Activated CD8-positive, alpha-beta T cell treated with anti-CD3 and anti-CD28 coated beads for 36 hours (primary cell): ENCODE measurements at regions not wholly inside any gene's neighbourhood (a gene's known extent, or its start where the extent isn't known, plus 50 kb on each side); places are given as distances from the start of the nearest gene placed in this dataset.

Experiments used
- ATAC-seq: fragments of 200-7000 bp; cut with Tn5 transposase; one replicate; pipeline ENCODE4 v1.10.0; 2021; ENCODE audit warnings: mild to moderate bottlenecking, moderate library complexity
- CTCF ChIA-PET: fragments of 350-600 bp; sonication (Branson Sonifier 250); formaldehyde crosslinking; loops from one replicate; lab custom pipeline; 2021; ENCODE audit warnings: antibody characterized with exemption; lab: Charles Lee
- POLR2A ChIA-PET: fragments of 350-600 bp; sonication (Branson Sonifier 250); formaldehyde crosslinking; loops from one replicate; lab custom pipeline; 2021; ENCODE audit warnings: antibody characterized with exemption; lab: Charles Lee
- DNase-seq: peaks from one replicate; pipeline ENCODE4 v3.0.0-alpha.2; 2020
- H3K27ac Mint-ChIP-seq: one replicate; pipeline ENCODE4 v1.8.0; 2021; ENCODE audit warnings: mild to moderate bottlenecking, mixed read lengths
- H3K27me3 Mint-ChIP-seq: one replicate; pipeline ENCODE4 v1.8.0; 2021; ENCODE audit warnings: mixed read lengths
- H3K36me3 Mint-ChIP-seq: one replicate; pipeline ENCODE4 v1.8.0; 2021; ENCODE audit warnings: low read depth, mixed read lengths
- H3K4me1 Mint-ChIP-seq: one replicate; pipeline ENCODE4 v1.8.0; 2021; ENCODE audit warnings: low read depth, mixed read lengths
- H3K4me3 Mint-ChIP-seq: one replicate; pipeline ENCODE4 v1.8.0; 2021; ENCODE audit warnings: mild to moderate bottlenecking, moderate library complexity, mixed read lengths
- H3K9me3 Mint-ChIP-seq: one replicate; pipeline ENCODE4 v1.8.0; 2021; ENCODE audit warnings: mixed read lengths
- intact Hi-C: fragments of 100-400 bp; cut with micrococcal nuclease; formaldehyde crosslinking; loops from one replicate; pipeline ENCODE4 v1.10.0; 2022
- TF ChIP-seq, protein P1 (sequence below): fragments of 200-600 bp; IDR thresholded peaks from one replicate; pipeline ENCODE4 v1.8.0; 2022; ENCODE audit warnings: antibody characterized with exemption, mild to moderate bottlenecking

DNA sequence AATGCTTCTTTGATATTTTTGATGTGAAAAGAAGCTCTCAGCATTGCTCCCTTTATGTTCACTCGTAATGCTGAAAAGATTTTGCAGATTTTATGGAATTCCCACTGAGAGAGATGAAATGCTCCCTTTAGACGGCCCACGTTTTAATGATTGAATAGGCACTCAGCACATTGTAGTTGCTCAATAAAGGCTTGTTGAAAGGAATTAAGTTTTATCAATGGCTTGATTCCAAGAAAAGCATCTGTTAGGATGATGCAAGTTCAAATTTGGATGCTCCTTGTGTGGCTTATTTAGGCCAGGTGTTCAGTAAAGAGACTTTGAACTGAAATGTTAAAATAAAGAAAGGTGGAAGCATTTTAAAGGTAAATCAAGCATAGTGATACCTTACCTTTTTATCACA is 725.1 kb downstream of the EPHA4 start:
- no peak overlapping the region for H3K4me3 Mint-ChIP-seq
- POLR2A ChIA-PET = no interaction called here
- peaks cover 4% of the 10 kb centered on the region for H3K9me3 Mint-ChIP-seq

DNA sequence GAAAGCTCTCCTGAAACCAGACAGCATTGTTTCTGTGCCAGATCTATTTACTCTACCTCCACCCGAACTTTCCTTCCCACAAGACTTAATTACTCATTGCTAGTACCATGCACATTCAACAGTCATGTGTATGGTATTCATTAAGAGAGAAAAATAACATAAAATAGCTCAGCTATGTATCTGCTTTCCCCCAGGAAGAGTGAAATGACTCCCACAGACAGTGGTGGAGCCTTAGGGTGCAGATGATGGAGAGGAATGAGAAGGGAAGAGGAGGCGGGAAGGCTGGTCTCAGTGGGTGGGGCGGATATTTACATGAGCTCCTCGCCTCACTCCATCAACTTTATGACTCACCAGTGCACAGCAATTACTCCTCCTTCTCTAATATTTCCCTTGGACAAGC is 724.5 kb downstream of the EPHA4 start:
- TF ChIP-seq, protein P1, sequence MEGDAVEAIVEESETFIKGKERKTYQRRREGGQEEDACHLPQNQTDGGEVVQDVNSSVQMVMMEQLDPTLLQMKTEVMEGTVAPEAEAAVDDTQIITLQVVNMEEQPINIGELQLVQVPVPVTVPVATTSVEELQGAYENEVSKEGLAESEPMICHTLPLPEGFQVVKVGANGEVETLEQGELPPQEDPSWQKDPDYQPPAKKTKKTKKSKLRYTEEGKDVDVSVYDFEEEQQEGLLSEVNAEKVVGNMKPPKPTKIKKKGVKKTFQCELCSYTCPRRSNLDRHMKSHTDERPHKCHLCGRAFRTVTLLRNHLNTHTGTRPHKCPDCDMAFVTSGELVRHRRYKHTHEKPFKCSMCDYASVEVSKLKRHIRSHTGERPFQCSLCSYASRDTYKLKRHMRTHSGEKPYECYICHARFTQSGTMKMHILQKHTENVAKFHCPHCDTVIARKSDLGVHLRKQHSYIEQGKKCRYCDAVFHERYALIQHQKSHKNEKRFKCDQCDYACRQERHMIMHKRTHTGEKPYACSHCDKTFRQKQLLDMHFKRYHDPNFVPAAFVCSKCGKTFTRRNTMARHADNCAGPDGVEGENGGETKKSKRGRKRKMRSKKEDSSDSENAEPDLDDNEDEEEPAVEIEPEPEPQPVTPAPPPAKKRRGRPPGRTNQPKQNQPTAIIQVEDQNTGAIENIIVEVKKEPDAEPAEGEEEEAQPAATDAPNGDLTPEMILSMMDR = no peak
- H3K4me3 Mint-ChIP-seq = no peak overlapping the region
- CTCF ChIA-PET = no interaction called here
- H3K4me1 Mint-ChIP-seq = no peaks in the 10 kb centered on the region
- H3K9me3 Mint-ChIP-seq = peaks cover 4% of the 10 kb centered on the region
- H3K27me3 Mint-ChIP-seq = peaks cover 1% of the 10 kb centered on the region
- H3K27ac Mint-ChIP-seq = no peak overlapping the region
- POLR2A ChIA-PET = no interaction called here
- DNase-seq (no peak), ATAC-seq (no peak)
- intact Hi-C loops = no loop called here
- H3K36me3 Mint-ChIP-seq = no peaks in the 10 kb centered on the region

More for the DNA sequence above, 725.1 kb downstream of the EPHA4 start:
- TF ChIP-seq, protein P1 = no peak
- intact Hi-C loops = no loop called here
- H3K27ac Mint-ChIP-seq = no peak overlapping the region
- CTCF ChIA-PET = no interaction called here
- DNase-seq (no peak), ATAC-seq (no peak)
- H3K4me1 Mint-ChIP-seq = no peaks in the 10 kb centered on the region
- H3K36me3 Mint-ChIP-seq = no peaks in the 10 kb centered on the region
- peaks cover 1% of the 10 kb centered on the region for H3K27me3 Mint-ChIP-seq

DNA sequence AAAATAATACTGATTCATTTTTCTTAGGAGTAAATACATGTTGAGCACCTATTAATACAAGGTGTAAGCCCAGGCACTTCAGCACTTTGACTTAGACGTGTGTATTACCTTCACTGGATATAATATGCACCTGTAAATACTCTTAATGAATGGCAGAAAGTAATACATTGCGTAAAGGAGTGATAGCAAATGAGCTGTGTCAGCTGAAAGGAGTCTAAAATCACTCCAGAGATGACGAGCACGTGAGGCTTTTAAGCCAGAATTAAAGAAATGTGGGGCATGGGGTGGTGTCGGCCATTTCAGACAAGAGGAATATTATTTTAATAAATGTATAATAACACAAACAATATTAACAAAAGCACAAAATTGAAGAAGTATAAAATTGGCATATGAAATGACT is 722.7 kb downstream of the EPHA4 start:
- H3K4me1 Mint-ChIP-seq = no peaks in the 10 kb centered on the region
- intact Hi-C loops = no loop called here
- CTCF ChIA-PET = interaction anchor here (1.1 kb wide), 1 partner anchor 40 kb away, joined by 3 read pairs; no protein-coding TSS in a partner anchor

DNA sequence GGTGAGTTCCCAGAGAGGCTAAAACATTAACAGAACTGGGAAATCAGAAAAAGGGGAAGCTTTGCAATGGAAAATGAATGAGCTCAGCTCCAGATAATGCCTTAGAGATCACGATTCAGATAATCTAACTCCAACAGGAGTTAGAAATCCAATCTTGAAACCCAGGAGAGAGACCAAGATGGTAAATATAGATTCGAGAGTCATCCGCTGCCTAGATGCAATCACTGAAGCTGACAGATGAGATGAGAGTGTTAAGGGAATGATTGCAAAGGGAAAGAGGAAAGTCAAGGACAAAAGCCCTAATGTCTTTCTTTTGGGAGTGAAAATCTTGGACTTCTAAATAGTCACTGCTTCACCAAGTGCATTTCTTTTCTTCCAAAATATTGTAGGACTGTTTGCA is 722.0 kb downstream of the EPHA4 start:
- H3K27me3 Mint-ChIP-seq = peaks cover 1% of the 10 kb centered on the region
- H3K36me3 Mint-ChIP-seq = no peaks in the 10 kb centered on the region
- H3K9me3 Mint-ChIP-seq = peaks cover 4% of the 10 kb centered on the region
- no peak for ATAC-seq
- ChIA-PET POLR2A (no interaction called here), CTCF (no interaction called here)
- intact Hi-C loops = no loop called here
- no peak overlapping the region for H3K4me3 Mint-ChIP-seq
- no peak overlapping the region for H3K27ac Mint-ChIP-seq
- DNase-seq = no peak
- TF ChIP-seq, protein P1 = no peak
- H3K4me1 Mint-ChIP-seq = no peaks in the 10 kb centered on the region

More for the DNA sequence above, 722.7 kb downstream of the EPHA4 start:
- TF ChIP-seq, protein P1 = no peak
- Mint-ChIP-seq H3K9me3 (peaks cover 4% of the 10 kb centered on the region), H3K27me3 (peaks cover 1% of the 10 kb centered on the region), H3K27ac (no peak overlapping the region), H3K36me3 (no peaks in the 10 kb centered on the region), H3K4me3 (no peak overlapping the region)
- no peak for ATAC-seq
- POLR2A ChIA-PET = no interaction called here
- DNase-seq = no peak

DNA sequence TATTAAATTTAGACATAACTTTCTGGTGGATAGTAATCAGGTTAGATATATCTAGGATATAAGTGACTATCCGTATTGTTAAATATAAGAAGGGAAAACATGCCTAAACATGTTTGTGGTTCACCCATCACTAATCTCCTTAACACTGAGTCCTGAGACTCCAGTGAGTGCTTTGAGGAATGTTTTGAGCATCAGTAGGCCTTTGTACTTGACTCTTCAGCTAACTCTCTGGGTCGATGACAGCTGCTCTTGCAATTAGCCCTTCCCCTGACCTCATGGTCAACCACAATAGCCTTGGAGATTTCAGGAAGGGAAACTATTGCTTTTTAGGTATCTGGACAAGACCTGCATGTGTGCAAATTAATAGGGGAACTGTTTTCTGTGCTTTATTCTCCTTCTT is 716.8 kb downstream of the EPHA4 start:
- intact Hi-C loops = no loop called here
- ChIA-PET POLR2A (interaction anchor here (0.6 kb wide), 1 partner anchor 1963 kb away, joined by 3 read pairs; no protein-coding TSS in a partner anchor), CTCF (no interaction called here)
- Mint-ChIP-seq H3K27ac (no peak overlapping the region), H3K9me3 (no peaks in the 10 kb centered on the region), H3K4me1 (no peaks in the 10 kb centered on the region), H3K36me3 (no peaks in the 10 kb centered on the region), H3K27me3 (peaks cover 2% of the 10 kb centered on the region), H3K4me3 (no peak overlapping the region)
- DNase-seq = no peak
- TF ChIP-seq, protein P1 = no peak
- no peak for ATAC-seq
